Ascending aorta (tissue), 2 donors: ENCODE measurements at regions not wholly inside any gene's neighbourhood (a gene's known extent, or its start where the extent isn't known, plus 50 kb on each side); places are given as distances from the start of the nearest gene placed in this dataset.

ENCODE experiments used
- DNase-seq, 2 donors: peaks; one replicate each; pipeline ENCODE4 v3.0.0-alpha.2; 2019; ENCODE audit warnings: low spot score in 2 of 2
- H3K27ac ChIP-seq, 2 donors: fragments of 200-600 bp; sonication (generic); one replicate each; pipeline ENCODE4 v1.5.1; 2016 to 2017; ENCODE audit warnings: mild to moderate bottlenecking in 1 of 2
- H3K27me3 ChIP-seq: fragments of 200-600 bp; sonication (generic); one replicate; pipeline ENCODE4 v1.5.1; 2017
- H3K36me3 ChIP-seq, 2 donors: fragments of 200-600 bp; sonication (generic); one replicate each; pipeline ENCODE4 v1.5.1; 2016
- H3K4me1 ChIP-seq, 2 donors: fragments of 200-600 bp; sonication (generic); one replicate each; pipeline ENCODE4 v1.5.1; 2016 to 2017; ENCODE audit warnings: mild to moderate bottlenecking in 1 of 2
- H3K4me3 ChIP-seq, 2 donors: fragments of 200-600 bp; sonication (generic); one replicate each; pipeline ENCODE4 v1.5.1; 2016 to 2017; ENCODE audit warnings: mild to moderate bottlenecking in 1 of 2
- H3K9me3 ChIP-seq, 2 donors: fragments of 200-600 bp; sonication (generic); one replicate each; pipeline ENCODE4 v1.5.1; 2016
- intact Hi-C: fragments of 100-400 bp; cut with DNase I; formaldehyde crosslinking; loops from one replicate; pipeline ENCODE4 v1.15.1; 2023
- TF ChIP-seq, protein P1 (sequence below), 3 experiments: fragments of 200-600 bp in 2 of 3; fragments of 450-650 bp in 1 of 3; sonication (generic) in 2 of 3; IDR thresholded peaks; one replicate each; pipeline ENCODE4 v1.5.1; 2016 to 2019; ENCODE audit warnings: antibody characterized with exemption in 3 of 3, mild to moderate bottlenecking in 1 of 3, moderate library complexity in 1 of 3

DNA sequence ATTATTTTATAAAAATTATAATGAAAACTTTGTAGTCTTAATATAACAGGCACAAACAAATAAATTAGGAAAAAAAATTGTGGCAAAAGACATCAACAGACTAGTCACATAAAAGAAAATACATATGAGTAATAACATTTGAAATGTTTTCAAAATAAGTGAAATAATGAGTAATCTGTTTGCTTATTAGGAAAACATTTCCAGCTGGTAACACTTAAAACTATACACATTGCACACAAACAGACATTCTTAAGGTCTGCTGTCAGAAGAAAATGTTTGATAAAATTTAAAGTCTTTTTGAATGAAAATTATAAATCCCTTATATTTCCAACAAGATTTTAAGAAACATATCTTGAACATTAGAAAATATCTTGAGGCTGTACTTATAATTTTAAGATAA is 1326.3 kb upstream of the CADM2 start:
- Histone ChIP-seq H3K4me3 (no peak overlapping the region), H3K4me1 (no peaks in the 10 kb centered on the region), H3K27ac (no peak overlapping the region), H3K36me3 (no peaks in the 10 kb centered on the region), H3K27me3 (no peaks in the 10 kb centered on the region), H3K9me3 (no peaks in the 10 kb centered on the region)
- TF ChIP-seq, protein P1, sequence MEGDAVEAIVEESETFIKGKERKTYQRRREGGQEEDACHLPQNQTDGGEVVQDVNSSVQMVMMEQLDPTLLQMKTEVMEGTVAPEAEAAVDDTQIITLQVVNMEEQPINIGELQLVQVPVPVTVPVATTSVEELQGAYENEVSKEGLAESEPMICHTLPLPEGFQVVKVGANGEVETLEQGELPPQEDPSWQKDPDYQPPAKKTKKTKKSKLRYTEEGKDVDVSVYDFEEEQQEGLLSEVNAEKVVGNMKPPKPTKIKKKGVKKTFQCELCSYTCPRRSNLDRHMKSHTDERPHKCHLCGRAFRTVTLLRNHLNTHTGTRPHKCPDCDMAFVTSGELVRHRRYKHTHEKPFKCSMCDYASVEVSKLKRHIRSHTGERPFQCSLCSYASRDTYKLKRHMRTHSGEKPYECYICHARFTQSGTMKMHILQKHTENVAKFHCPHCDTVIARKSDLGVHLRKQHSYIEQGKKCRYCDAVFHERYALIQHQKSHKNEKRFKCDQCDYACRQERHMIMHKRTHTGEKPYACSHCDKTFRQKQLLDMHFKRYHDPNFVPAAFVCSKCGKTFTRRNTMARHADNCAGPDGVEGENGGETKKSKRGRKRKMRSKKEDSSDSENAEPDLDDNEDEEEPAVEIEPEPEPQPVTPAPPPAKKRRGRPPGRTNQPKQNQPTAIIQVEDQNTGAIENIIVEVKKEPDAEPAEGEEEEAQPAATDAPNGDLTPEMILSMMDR (IDR thresholded peaks at IDR 0.05): no peak
- intact Hi-C loops: no loop called here
- no peak for DNase-seq

DNA sequence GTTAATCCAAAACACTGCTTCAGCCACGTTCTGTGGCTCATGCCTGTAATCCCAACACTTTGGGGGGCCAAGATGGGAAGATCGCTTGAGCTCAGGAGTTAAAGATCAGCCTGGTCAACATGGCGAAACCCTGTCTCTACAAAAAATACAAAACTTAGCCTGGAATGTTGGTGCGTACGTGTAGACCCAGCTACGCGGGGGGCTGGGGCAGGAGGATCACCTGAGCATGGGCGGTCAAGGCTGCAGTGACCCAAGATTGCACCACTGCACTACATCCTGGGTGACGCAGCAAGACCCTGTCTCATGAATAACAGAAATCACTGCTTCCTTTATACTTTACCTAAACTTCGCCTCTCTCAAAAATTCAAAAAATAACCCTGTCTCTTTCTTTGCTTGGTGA is 1325.0 kb upstream of the CADM2 start:
- Histone ChIP-seq H3K27me3 (no peaks in the 10 kb centered on the region), H3K4me3 (no peak overlapping the region), H3K27ac (no peak overlapping the region), H3K36me3 (no peaks in the 10 kb centered on the region), H3K4me1 (no peaks in the 10 kb centered on the region), H3K9me3 (no peaks in the 10 kb centered on the region)
- intact Hi-C loops: no loop called here
- TF ChIP-seq, protein P1 (IDR thresholded peaks at IDR 0.05): no peak
- DNase-seq: no peak

DNA sequence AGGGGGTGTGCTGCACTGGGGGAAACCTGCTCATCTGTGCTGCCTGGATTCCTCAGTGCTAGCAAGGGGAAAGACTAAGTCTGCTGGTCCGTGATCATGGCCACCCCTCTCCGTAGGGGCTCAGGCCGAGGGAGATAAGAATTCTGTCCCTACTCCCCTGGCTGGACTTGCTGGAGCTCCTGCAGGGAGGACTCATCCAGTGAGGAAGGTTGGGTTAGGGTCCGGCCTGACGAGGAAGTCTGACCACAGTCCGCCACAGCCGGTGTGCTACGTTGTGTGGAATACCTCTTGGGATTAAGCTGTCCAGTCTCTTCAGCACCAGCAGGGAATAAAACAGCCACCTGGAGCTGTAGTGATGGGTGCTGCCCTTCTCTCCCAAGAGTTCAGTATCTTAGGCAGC is 1309.1 kb upstream of the CADM2 start:
- no peaks in the 10 kb centered on the region for H3K9me3 ChIP-seq
- H3K4me3 ChIP-seq: no peak overlapping the region
- H3K27me3 ChIP-seq: no peaks in the 10 kb centered on the region
- intact Hi-C loops: no loop called here
- no peak overlapping the region for H3K27ac ChIP-seq
- peak in 1 of 2 donors; percentile 52 for DNase-seq
- TF ChIP-seq, protein P1 (IDR thresholded peaks at IDR 0.05): no peak
- H3K4me1 ChIP-seq: no peaks in the 10 kb centered on the region
- H3K36me3 ChIP-seq: no peaks in the 10 kb centered on the region

- Histone ChIP-seq H3K27ac (no peak overlapping the region), H3K4me1 (no peaks in the 10 kb centered on the region), H3K4me3 (no peak overlapping the region), H3K36me3 (no peaks in the 10 kb centered on the region), H3K9me3 (no peaks in the 10 kb centered on the region), H3K27me3 (no peaks in the 10 kb centered on the region)
- TF ChIP-seq, protein P1 (IDR thresholded peaks at IDR 0.05): no peak
- intact Hi-C loops: no loop called here
- DNase-seq: no peak
Observed at GRCh38 chr3:83655083-83655482, 1303.7 kb upstream of the CADM2 start.

GRCh38 chr3:83662381-83662960 is 1296.3 kb upstream of the CADM2 start:
- Histone ChIP-seq H3K27ac (no peak overlapping the region), H3K4me1 (no peaks in the 10 kb centered on the region), H3K27me3 (no peaks in the 10 kb centered on the region), H3K9me3 (no peaks in the 10 kb centered on the region), H3K4me3 (no peak overlapping the region), H3K36me3 (no peaks in the 10 kb centered on the region)
- intact Hi-C loops: no loop called here
- TF ChIP-seq, protein P1 (IDR thresholded peaks at IDR 0.05): no peak
- DNase-seq: no peak

- Histone ChIP-seq H3K27ac (no peak overlapping the region), H3K4me1 (no peaks in the 10 kb centered on the region), H3K36me3 (no peaks in the 10 kb centered on the region), H3K4me3 (no peak overlapping the region), H3K27me3 (no peaks in the 10 kb centered on the region), H3K9me3 (no peaks in the 10 kb centered on the region)
- no peak for DNase-seq
- intact Hi-C loops: no loop called here
- TF ChIP-seq, protein P1 (IDR thresholded peaks at IDR 0.05): no peak
Observed at GRCh38 chr3:83670416-83670815, 1288.4 kb upstream of the CADM2 start.
